ENCODE measurements at regions not wholly inside any gene's neighbourhood (a gene's known extent, or its start where the extent isn't known, plus 50 kb on each side); places are given as distances from the start of the nearest gene placed in this dataset.

- no peaks in the 10 kb centered on the region for H3K4me1 ChIP-seq
- no peak for DNase-seq
- TF ChIP-seq CTCF (IDR thresholded peaks at IDR 0.05; ENCODE audit: borderline replicate concordance) = no peak
- H3K9me3 ChIP-seq (replicated peaks) = peaks cover 8% of the 10 kb centered on the region
- H3K4me3 ChIP-seq = no peak overlapping the region
- intact Hi-C loops (cut with micrococcal nuclease) = no loop called here
- H3K27ac ChIP-seq (replicated peaks) = no peak overlapping the region
- no peaks in the 10 kb centered on the region for H3K36me3 ChIP-seq
- H3K27me3 ChIP-seq (ENCODE audit: low read depth) = peaks cover 32% of the 10 kb centered on the region
Measured at GRCh38 chr14:101057394-101057793, 153.9 kb upstream of the RTL1 start.

GRCh38 chr14:101058571-101058970 lies 155.0 kb upstream of the RTL1 start:
- no peak for TF ChIP-seq CTCF (IDR thresholded peaks at IDR 0.05; ENCODE audit: borderline replicate concordance)
- peaks cover 8% of the 10 kb centered on the region for H3K9me3 ChIP-seq (replicated peaks)
- no peak overlapping the region for H3K4me3 ChIP-seq
- H3K4me1 ChIP-seq = no peaks in the 10 kb centered on the region
- H3K27ac ChIP-seq (replicated peaks) = no peak overlapping the region
- intact Hi-C loops (cut with micrococcal nuclease) = no loop called here
- no peaks in the 10 kb centered on the region for H3K36me3 ChIP-seq
- peaks cover 34% of the 10 kb centered on the region for H3K27me3 ChIP-seq (ENCODE audit: low read depth)
- no peak for DNase-seq

- H3K4me3 ChIP-seq = no peak overlapping the region
- peaks cover 34% of the 10 kb centered on the region for H3K27me3 ChIP-seq (ENCODE audit: low read depth)
- H3K36me3 ChIP-seq = no peaks in the 10 kb centered on the region
- no peak overlapping the region for H3K27ac ChIP-seq (replicated peaks)
- intact Hi-C loops (cut with micrococcal nuclease) = no loop called here
- peaks cover 8% of the 10 kb centered on the region for H3K9me3 ChIP-seq (replicated peaks)
- no peak for TF ChIP-seq CTCF (IDR thresholded peaks at IDR 0.05; ENCODE audit: borderline replicate concordance)
- DNase-seq = no peak
- H3K4me1 ChIP-seq = no peaks in the 10 kb centered on the region
Measured at GRCh38 chr14:101060171-101060601, 156.7 kb upstream of the RTL1 start.

GRCh38 chr14:101061411-101062064 lies 158.0 kb upstream of the RTL1 start:
- Histone ChIP-seq H3K27ac (replicated peaks) (no peak overlapping the region), H3K9me3 (replicated peaks) (peaks cover 8% of the 10 kb centered on the region), H3K36me3 (no peaks in the 10 kb centered on the region), H3K4me1 (no peaks in the 10 kb centered on the region), H3K4me3 (no peak overlapping the region), H3K27me3 (ENCODE audit: low read depth) (peaks cover 34% of the 10 kb centered on the region)
- intact Hi-C loops (cut with micrococcal nuclease) = no loop called here
- DNase-seq = no peak
- TF ChIP-seq CTCF (IDR thresholded peaks at IDR 0.05; ENCODE audit: borderline replicate concordance) = no peak

GRCh38 chr14:101062065-101062450 lies 158.5 kb upstream of the RTL1 start:
- Histone ChIP-seq H3K27me3 (ENCODE audit: low read depth) (peaks cover 34% of the 10 kb centered on the region), H3K36me3 (no peaks in the 10 kb centered on the region), H3K27ac (replicated peaks) (no peak overlapping the region), H3K9me3 (replicated peaks) (peaks cover 7% of the 10 kb centered on the region), H3K4me1 (no peaks in the 10 kb centered on the region), H3K4me3 (no peak overlapping the region)
- DNase-seq = no peak
- intact Hi-C loops (cut with micrococcal nuclease) = no loop called here
- TF ChIP-seq CTCF (IDR thresholded peaks at IDR 0.05; ENCODE audit: borderline replicate concordance) = no peak
